OCI-M1 (cell line): ENCODE measurements at regions not wholly inside any gene's neighbourhood (a gene's known extent, or its start where the extent isn't known, plus 50 kb on each side); places are given as distances from the start of the nearest gene placed in this dataset.
A peak's percentile ranks its signal among the peaks of the same experiment; 100 is the strongest.
"Not testable (repeated sequence)": the region's sequence is repeated elsewhere in the genome, so short reads cannot be mapped to it uniquely, and the experiment has no call there.

Source experiments
- DNase-seq: peaks from one replicate; lab custom pipeline; 2025; lab: John Stamatoyannopoulos, UW

DNA sequence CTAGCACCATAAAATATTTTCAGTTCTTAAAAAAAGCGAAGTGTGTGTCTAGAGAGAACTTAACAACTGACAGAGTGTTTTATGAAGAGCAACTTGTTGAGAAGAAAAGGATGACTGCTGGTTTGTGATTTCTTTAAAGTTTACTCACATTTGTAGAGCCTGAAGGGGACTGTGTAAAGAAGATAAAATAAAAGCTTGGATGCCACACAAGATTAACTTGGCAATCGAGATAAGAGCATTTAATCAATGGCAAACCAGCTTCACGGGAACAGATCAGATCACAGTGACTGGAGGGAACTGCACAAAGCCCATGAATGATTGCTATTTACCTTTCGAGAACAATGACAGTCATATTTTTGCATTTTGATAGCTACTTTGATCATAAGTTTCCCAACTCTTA is 2013.1 kb upstream of the CDH9 start:
- DNase-seq: no peak

GRCh38 chr5:29042152-29042551 is 2003.8 kb upstream of the CDH9 start:
- no peak for DNase-seq

DNA sequence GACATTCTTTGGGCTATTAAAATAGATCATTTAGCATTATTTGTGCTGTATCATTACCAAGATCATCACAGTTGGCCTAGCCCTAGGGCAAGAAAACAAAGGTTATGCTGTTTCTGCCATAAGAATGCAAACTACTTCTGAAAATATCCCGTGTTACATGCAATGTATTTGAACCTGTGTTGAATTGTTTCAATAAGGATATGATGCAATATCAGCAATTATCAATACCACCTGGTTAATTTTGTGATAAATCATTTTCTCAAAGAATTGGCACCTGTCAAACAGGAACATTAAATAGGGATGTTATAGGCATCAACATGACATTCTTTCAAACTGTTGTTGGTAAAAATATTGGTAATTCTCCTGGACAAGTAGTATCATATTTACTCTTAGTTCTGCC is 2002.0 kb upstream of the CDH9 start:
- no peak for DNase-seq

GRCh38 chr5:29039994-29040393 is 2001.6 kb upstream of the CDH9 start:
- no peak for DNase-seq

DNA sequence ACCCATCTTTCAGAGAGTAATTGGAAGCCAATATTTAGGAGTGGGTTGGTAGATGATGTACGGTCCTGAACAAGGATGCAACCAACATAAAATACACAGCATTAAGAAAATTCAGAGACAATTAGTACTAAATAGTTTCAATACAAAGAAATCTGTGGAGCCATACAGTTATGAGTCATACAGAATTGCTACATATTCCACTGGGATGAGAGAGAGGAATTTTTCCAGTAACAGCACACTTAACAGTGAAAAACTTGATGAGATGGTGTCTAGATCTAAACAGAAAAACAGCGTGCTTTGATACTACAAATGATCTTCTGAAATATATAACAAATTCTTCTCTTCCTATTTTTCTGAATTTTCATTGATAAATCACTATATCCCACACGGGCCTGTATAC is 1999.3 kb upstream of the CDH9 start:
- no peak for DNase-seq

- no peak for DNase-seq
These were observed 1985.7 kb upstream of the CDH9 start for GRCh38 chr5:29024052-29024451.

DNA sequence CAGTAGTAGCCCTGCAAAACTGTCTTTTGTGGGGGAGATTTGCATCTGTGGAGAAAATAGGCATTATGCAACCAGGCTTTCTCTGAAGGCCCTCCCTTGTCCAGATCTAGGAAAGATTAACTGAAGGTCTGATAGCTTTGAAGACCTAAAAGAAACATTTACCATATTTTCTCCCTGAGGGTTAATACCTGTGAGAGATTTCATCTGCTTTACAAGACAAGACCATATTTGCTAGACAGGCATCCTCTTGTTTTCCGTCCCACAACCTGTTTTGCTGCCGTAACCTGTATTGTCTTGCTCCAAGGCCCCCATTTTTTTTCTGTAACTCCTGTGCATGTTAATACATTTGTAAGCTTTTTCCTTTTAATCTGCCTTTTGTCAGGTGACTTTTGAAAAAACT is 1985.2 kb upstream of the CDH9 start:
- DNase-seq: peak; percentile 11

DNA sequence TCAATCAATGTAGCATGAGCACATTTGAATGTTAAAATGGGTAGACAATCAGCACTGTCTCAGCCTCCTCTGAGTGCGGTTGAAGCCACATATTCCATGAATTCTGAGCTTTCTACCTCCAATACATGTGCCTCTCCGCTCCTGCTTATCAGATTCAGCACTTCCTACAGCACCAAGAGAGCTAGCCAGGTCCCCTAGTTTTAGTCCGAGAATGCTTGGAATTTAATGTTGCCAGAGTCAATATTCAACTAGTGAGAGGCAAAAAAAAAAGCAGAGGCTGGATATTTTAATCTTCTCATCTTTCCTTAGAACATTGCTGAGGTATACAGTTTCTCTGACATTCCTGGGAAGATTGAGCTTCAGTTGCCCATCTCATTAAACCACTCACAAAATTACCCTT is 1979.1 kb upstream of the CDH9 start:
- DNase-seq: no peak

DNA sequence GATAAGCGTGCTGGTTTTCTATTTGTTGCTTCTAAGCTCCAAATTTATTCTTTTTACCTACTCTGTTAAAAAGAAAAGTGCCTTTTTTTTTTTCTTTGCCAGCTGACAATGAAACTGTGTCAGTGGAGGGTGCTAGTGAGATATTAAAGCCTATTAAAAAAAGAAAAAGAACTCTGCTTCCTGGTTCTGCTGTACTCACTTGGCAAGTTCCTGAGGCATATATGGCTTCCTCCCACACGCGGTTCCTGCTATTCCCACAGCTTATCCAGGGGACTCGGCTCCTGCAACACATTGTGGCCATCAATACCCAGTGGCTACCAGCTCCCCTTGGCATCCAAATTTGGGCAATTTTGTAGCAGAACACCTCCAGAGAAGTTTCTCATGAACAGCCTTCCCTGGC is 1977.7 kb upstream of the CDH9 start:
- peak; percentile 68 for DNase-seq

DNA sequence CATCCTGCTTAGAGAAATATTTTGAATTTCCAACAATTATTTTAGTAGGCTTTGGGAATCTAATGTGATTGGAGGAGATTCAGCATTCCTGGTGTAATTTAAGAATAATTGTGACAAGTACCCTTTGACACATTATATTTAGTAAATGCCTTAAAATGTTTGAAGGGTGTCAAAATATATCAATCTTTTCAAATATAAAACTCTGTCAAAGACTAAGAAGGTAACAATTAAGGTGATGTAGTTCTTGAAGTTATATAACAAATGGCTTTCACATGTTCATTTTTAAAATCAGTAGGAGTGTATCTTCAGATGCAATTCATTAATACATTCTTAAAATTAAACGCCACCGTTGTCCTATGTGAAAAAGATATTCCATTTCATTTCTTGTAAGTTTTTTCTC is 1977.1 kb upstream of the CDH9 start:
- no peak for DNase-seq

DNA sequence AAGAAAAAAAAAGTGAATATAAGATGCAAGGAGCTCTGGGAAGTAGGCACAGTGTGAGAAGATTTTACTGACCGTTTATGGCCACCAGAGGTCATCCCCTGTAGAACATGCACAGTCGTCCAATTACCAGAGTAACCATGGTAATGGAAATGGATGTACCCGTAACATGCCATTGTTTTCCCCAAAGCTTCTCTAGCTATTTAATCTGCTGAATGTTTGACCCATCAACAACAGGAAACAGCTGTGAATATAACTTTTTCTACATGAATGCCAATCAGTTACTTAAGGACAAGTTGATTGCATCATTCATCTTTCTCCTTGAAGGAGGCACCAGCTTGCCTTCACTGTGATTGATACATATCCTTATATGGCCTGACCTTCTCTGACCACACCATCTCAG is 1967.0 kb upstream of the CDH9 start:
- DNase-seq: peak; percentile 73

DNA sequence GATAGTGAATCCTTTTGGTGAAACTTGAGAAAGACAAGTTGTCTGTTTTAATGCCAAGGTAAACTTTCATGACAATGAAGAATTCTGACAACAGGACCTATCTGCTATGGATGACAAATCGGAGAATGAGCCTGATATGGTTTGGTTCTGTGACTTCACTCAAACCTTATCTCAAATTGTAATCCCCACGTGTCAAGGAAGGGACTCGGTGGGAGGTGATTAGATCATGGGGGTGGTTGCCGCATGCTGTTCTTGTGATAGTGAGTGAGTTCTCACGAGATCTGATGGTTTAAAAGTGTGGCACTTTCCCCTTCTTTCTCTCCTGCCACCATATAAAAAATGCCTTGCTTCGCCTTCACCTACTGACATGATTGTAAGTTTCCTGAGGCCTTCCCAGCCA is 1964.1 kb upstream of the CDH9 start:
- DNase-seq: no peak

GRCh38 chr5:29001666-29002065 is 1963.3 kb upstream of the CDH9 start:
- DNase-seq: peak; percentile 41

GRCh38 chr5:28984639-28985038 is 1946.3 kb upstream of the CDH9 start:
- DNase-seq: no peak

DNA sequence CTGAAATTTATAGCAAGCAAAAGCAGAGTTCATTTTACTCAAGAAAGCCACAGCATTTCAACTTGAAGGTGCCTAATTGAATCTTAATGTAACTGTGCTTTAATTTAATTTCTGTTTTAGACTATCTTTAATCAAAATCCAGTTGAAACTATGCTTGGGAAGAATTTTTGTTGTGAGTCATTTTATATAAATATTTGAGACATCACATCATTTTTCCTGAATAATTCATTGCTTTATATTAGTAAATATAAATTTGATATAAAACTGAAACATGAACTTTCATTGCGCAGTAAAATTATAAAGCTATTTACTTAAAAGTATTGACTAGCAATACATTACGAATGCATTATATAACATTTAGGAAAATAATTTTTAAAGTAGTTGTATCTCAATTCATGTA is 1937.1 kb upstream of the CDH9 start:
- DNase-seq: no peak

DNA sequence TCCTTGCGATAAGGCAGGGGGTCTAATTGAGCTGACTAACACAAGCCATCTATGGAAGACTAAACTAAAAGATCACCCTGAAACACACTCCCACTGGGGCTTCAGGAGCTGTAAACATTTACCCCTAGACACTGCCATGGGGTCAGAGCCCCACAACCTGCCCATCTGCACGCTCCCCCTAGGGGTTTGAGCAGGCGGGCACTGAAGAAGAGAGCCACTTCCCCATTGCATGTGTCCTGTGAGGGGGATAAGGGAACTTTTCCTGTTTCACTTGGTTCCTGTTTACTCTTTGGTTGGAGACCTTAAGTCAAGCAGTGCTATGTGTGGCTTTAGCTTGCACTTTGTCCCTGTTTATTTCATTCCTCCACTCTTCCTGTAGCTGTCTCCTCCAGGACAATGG is 1929.5 kb upstream of the CDH9 start:
- DNase-seq: peak; percentile 15

DNA sequence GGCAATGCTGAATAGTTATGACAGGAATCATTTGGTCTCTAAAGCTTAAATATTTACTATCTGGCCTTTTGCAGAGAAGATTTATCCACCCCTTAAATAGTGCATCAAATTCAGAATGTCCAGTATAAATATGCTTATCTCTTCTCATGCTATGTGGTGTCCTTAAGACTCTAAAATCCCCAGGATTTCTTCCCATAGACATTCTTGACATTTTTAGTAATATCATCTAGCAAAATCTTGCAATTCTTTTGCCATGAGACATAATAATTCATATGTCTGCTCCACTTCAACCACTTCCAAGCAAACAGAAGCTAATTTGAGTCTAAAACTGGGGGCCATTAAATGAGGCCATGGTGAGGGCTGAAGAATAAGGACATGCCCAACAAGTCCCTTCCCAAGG is 1923.4 kb upstream of the CDH9 start:
- DNase-seq: no peak

DNA sequence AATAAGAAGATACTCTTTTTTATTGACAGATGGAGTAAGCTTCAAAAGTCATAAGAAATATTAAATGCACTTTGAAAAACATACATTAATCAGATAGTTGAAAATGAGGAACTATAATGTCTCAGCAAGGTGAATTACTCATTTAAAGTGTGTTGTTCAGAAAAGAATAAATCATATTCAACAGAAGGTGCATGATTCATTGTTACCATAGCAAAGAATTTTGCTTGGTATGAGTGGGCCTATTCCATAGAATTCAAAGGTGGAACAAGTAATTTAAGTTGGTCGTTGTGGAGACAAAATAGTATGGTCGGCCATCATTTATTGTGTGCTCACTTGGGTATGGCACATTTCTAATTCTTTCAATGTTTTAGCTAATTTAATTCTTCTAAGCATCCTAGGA is 1920.2 kb upstream of the CDH9 start:
- no peak for DNase-seq

DNA sequence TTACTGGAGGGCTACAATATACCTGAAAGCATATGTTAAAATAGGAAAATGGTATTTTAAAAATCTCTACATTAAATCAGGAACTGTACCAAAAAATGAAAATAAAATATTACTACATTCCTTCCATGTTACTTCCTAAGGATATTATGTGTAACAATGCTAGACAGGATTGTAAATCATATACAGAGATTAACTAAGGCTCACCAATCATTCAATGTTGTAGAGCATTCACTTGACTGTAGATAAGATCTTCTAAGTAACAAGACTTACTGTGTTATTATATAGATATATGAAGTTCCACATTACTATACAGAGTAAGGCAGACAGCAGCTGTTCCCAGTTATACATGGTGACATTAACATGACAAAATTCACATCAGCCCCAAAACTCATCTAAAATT is 1919.1 kb upstream of the CDH9 start:
- DNase-seq: no peak

GRCh38 chr5:28954074-28954473 is 1915.7 kb upstream of the CDH9 start:
- no peak for DNase-seq

DNA sequence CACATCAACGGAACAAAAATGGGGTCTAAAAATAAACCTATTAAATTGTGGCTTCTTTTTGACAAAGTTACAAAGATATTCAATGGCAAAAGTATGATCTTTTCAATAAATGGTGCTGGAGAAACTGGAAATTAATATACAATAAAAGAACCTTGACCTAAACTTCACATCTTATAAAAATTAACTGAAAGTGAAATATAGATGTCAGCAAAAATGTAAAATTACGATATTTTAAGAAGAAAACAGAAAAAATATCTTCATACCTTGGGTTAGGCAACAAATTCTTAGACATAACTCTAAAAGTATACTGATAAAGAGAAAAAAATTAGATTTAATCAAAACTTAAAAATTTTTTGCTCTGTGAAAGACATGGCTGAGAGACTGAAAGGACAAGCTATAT is 1909.5 kb upstream of the CDH9 start:
- DNase-seq: no peak

DNA sequence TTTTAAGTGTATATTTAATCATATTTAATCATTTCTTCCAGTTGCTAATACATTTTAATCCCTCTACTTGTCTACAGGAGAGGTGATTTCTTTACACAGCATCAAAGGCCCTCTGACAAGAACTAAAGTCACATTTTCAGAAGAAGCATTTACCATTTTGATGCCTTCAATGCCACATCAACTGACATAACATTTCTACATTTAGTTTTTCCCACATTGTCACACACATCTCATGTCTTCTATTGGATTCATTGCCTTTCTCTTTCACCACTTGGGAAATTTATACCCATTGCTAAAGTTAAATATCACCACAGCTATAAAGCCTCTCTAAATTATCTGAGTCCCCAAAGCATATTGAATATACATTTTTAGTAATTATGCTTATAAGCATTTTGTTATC is 1907.5 kb upstream of the CDH9 start:
- no peak for DNase-seq

- DNase-seq: not testable (repeated sequence)
These were observed 1891.0 kb upstream of the CDH9 start for GRCh38 chr5:28929366-28929765.

- DNase-seq: not testable (repeated sequence)
These were observed 1890.0 kb upstream of the CDH9 start for GRCh38 chr5:28928327-28928790.
